ENCODE measurements at regions not wholly inside any gene's neighbourhood (a gene's known extent, or its start where the extent isn't known, plus 50 kb on each side); places are given as distances from the start of the nearest gene placed in this dataset.

- no peak overlapping the region for H3K4me3 Mint-ChIP-seq (ENCODE audit: unreplicated experiment)
- peaks cover 21% of the 10 kb centered on the region for H3K4me1 Mint-ChIP-seq (ENCODE audit: unreplicated experiment)
- no peak overlapping the region for H3K27ac Mint-ChIP-seq (ENCODE audit: unreplicated experiment)
- H3K27me3 Mint-ChIP-seq (ENCODE audit: unreplicated experiment), result peaks cover 2% of the 10 kb centered on the region
- H3K9me3 Mint-ChIP-seq (ENCODE audit: unreplicated experiment), result no peaks in the 10 kb centered on the region
- H3K36me3 Mint-ChIP-seq (ENCODE audit: low read depth, unreplicated experiment), result no peaks in the 10 kb centered on the region
- TF ChIP-seq CTCF (IDR thresholded peaks at IDR 0.05; ENCODE audit: unreplicated experiment), result no peak
- no peak for DNase-seq (ENCODE audit: low spot score)
Observed at GRCh38 chr5:36363101-36363500, 61.4 kb upstream of the RANBP3L start.

GRCh38 chr5:36363744-36364143 lies 62.0 kb upstream of the RANBP3L start:
- no peaks in the 10 kb centered on the region for H3K9me3 Mint-ChIP-seq (ENCODE audit: unreplicated experiment)
- no peak for DNase-seq (ENCODE audit: low spot score)
- no peak overlapping the region for H3K4me3 Mint-ChIP-seq (ENCODE audit: unreplicated experiment)
- no peak for TF ChIP-seq CTCF (IDR thresholded peaks at IDR 0.05; ENCODE audit: unreplicated experiment)
- H3K36me3 Mint-ChIP-seq (ENCODE audit: low read depth, unreplicated experiment), result no peaks in the 10 kb centered on the region
- no peak overlapping the region for H3K27ac Mint-ChIP-seq (ENCODE audit: unreplicated experiment)
- peaks cover 2% of the 10 kb centered on the region for H3K27me3 Mint-ChIP-seq (ENCODE audit: unreplicated experiment)
- peaks cover 19% of the 10 kb centered on the region for H3K4me1 Mint-ChIP-seq (ENCODE audit: unreplicated experiment)

- no peaks in the 10 kb centered on the region for H3K36me3 Mint-ChIP-seq (ENCODE audit: low read depth, unreplicated experiment)
- H3K27me3 Mint-ChIP-seq (ENCODE audit: unreplicated experiment), result peaks cover 2% of the 10 kb centered on the region
- H3K27ac Mint-ChIP-seq (ENCODE audit: unreplicated experiment), result no peak overlapping the region
- H3K9me3 Mint-ChIP-seq (ENCODE audit: unreplicated experiment), result no peaks in the 10 kb centered on the region
- DNase-seq (ENCODE audit: low spot score), result no peak
- H3K4me1 Mint-ChIP-seq (ENCODE audit: unreplicated experiment), result peaks cover 19% of the 10 kb centered on the region
- H3K4me3 Mint-ChIP-seq (ENCODE audit: unreplicated experiment), result no peak overlapping the region
- TF ChIP-seq CTCF (IDR thresholded peaks at IDR 0.05; ENCODE audit: unreplicated experiment), result no peak
Observed at GRCh38 chr5:36364473-36364872, 62.8 kb upstream of the RANBP3L start.

GRCh38 chr5:36365896-36366295 lies 64.2 kb upstream of the RANBP3L start:
- Mint-ChIP-seq H3K9me3 (ENCODE audit: unreplicated experiment) (no peaks in the 10 kb centered on the region), H3K27ac (ENCODE audit: unreplicated experiment) (no peak overlapping the region), H3K4me3 (ENCODE audit: unreplicated experiment) (no peak overlapping the region), H3K4me1 (ENCODE audit: unreplicated experiment) (peaks cover 19% of the 10 kb centered on the region), H3K27me3 (ENCODE audit: unreplicated experiment) (peaks cover 2% of the 10 kb centered on the region), H3K36me3 (ENCODE audit: low read depth, unreplicated experiment) (no peaks in the 10 kb centered on the region)
- TF ChIP-seq CTCF (IDR thresholded peaks at IDR 0.05; ENCODE audit: unreplicated experiment), result no peak
- DNase-seq (ENCODE audit: low spot score), result no peak

- Mint-ChIP-seq H3K4me1 (ENCODE audit: unreplicated experiment) (peaks cover 19% of the 10 kb centered on the region), H3K36me3 (ENCODE audit: low read depth, unreplicated experiment) (no peaks in the 10 kb centered on the region), H3K4me3 (ENCODE audit: unreplicated experiment) (no peak overlapping the region), H3K27ac (ENCODE audit: unreplicated experiment) (no peak overlapping the region), H3K9me3 (ENCODE audit: unreplicated experiment) (no peaks in the 10 kb centered on the region), H3K27me3 (ENCODE audit: unreplicated experiment) (peaks cover 2% of the 10 kb centered on the region)
- no peak for TF ChIP-seq CTCF (IDR thresholded peaks at IDR 0.05; ENCODE audit: unreplicated experiment)
- DNase-seq (ENCODE audit: low spot score), result no peak
Observed at GRCh38 chr5:36366883-36367282, 65.2 kb upstream of the RANBP3L start.
